Neural cell (in vitro differentiated cells): ENCODE measurements at regions not wholly inside any gene's neighbourhood (a gene's known extent, or its start where the extent isn't known, plus 50 kb on each side); places are given as distances from the start of the nearest gene placed in this dataset.
"Not testable (repeated sequence)": the region's sequence is repeated elsewhere in the genome, so short reads cannot be mapped to it uniquely, and the experiment has no call there.

Source experiments
- EP300 ChIP-seq: fragments of 450-650 bp; conservative IDR thresholded peaks from 2 replicates; pipeline ENCODE4 v1.6.1; 2014; ENCODE audit warnings: antibody characterized with exemption, mild to moderate bottlenecking, moderate library complexity; ENCODE audit not compliant: poor library complexity, severe bottlenecking
- EZH2 ChIP-seq: fragments of 200-600, 300-800 bp; shearing (Covaris generic), sonication (generic); IDR thresholded peaks from 2 replicates; pipeline ENCODE4 v1.6.1; 2014; ENCODE audit warnings: antibody characterized with exemption, low read length, borderline replicate concordance, mild to moderate bottlenecking; ENCODE audit not compliant: insufficient read depth, poor library complexity, severe bottlenecking
- MXI1 ChIP-seq: fragments of 450-650 bp; conservative IDR thresholded peaks from 2 replicates; pipeline ENCODE4 v1.6.1; 2014; ENCODE audit warnings: antibody characterized with exemption, mild to moderate bottlenecking; ENCODE audit not compliant: poor library complexity, severe bottlenecking
- POLR2AphosphoS5 ChIP-seq: IDR thresholded peaks from 2 replicates; pipeline ENCODE4 v1.6.1; 2012
- RAD21 ChIP-seq: fragments of 450-650 bp; conservative IDR thresholded peaks from 2 replicates; pipeline ENCODE4 v1.6.1; 2014; ENCODE audit warnings: antibody characterized with exemption, mild to moderate bottlenecking, moderate library complexity
- REST ChIP-seq: IDR thresholded peaks from 2 replicates; pipeline ENCODE4 v1.6.1; 2012; ENCODE audit warnings: borderline replicate concordance
- SMC3 ChIP-seq: fragments of 450-650 bp; conservative IDR thresholded peaks from 2 replicates; pipeline ENCODE4 v1.6.1; 2014; ENCODE audit warnings: antibody characterized with exemption, mild to moderate bottlenecking, moderate library complexity; ENCODE audit not compliant: poor library complexity
- TAF1 ChIP-seq: IDR thresholded peaks from 2 replicates; pipeline ENCODE4 v1.6.1; 2012; ENCODE audit warnings: low read depth
- TF ChIP-seq, protein P1 (sequence below): fragments of 450-650 bp; IDR thresholded peaks from 2 replicates; pipeline ENCODE4 v1.5.1; 2014; ENCODE audit warnings: antibody characterized with exemption, mild to moderate bottlenecking, moderate library complexity; ENCODE audit not compliant: poor library complexity, severe bottlenecking

DNA sequence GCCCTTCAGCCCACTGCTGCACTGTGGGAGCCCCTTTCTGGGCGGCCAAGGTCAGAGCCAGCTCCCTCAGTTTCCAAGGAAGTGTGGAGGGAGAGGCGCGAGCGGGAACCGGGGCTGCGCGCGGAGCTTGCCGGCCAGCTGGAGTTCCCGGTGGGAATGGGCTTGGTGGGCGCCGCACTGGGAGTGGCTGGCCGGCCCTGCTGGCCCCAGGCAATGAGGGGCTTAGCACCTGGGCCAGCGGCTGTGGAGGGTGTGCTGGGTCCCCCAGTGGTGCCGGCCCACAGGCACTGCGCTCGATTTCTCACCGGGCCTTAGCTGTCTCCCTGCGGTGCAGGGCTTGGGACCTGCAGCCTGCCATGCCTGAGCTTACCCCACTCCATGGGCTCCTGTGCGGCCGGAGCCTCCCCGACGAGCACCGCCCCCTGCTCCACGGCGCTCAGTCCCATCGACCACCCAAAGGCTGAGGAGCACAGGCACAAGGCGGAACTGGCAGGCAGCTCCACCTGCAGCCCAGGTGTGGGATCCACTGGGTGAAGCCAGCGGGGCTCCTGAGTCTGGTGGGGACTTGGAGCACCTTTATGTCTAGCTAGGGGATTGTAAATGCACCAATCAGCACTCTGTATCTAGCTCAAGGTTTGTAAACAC lies 1252.2 kb downstream of the STIM2 start:
- TF ChIP-seq, protein P1, sequence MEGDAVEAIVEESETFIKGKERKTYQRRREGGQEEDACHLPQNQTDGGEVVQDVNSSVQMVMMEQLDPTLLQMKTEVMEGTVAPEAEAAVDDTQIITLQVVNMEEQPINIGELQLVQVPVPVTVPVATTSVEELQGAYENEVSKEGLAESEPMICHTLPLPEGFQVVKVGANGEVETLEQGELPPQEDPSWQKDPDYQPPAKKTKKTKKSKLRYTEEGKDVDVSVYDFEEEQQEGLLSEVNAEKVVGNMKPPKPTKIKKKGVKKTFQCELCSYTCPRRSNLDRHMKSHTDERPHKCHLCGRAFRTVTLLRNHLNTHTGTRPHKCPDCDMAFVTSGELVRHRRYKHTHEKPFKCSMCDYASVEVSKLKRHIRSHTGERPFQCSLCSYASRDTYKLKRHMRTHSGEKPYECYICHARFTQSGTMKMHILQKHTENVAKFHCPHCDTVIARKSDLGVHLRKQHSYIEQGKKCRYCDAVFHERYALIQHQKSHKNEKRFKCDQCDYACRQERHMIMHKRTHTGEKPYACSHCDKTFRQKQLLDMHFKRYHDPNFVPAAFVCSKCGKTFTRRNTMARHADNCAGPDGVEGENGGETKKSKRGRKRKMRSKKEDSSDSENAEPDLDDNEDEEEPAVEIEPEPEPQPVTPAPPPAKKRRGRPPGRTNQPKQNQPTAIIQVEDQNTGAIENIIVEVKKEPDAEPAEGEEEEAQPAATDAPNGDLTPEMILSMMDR = not testable (repeated sequence)
- not testable (repeated sequence) for TF ChIP-seq EZH2, POLR2AphosphoS5, EP300, RAD21, TAF1, SMC3, MXI1, REST
